ENCODE measurements at regions not wholly inside any gene's neighbourhood (a gene's known extent, or its start where the extent isn't known, plus 50 kb on each side); places are given as distances from the start of the nearest gene placed in this dataset.

DNA sequence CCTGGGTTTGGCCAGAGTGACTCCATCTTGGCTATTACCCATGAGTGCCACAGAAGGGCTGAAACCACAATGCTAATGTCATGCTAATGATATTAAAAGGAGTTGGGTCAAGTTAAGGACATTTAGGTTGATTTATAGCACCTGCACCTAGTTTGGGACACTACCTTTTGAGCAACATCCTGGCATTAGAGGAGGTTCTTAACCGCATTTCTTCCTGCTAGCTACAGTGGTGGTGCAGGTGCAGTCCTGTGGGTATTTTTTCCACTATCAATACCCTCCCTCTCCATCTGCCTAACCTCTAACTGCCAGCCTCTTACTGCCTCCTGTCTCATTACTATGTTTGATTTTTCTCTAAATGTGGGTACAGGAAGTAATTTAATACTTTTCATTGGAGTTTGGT, 1276.1 kb downstream of the FSTL5 start:
- no peak for TF ChIP-seq POLR2AphosphoS5 (IDR thresholded peaks at IDR 0.05)
- no peak for TF ChIP-seq EP300 (IDR thresholded peaks at IDR 0.05)
- TF ChIP-seq POLR2A (IDR thresholded peaks at IDR 0.05) = no peak
- 78 to 87% methylated on average over 1 of the region's 1 CpG for WGBS, 2 donors
- H3K36me3 ChIP-seq = no peaks in the 10 kb centered on the region
- H3K27ac ChIP-seq = no peak overlapping the region
- H3K4me3 ChIP-seq = no peak overlapping the region
- peaks cover 0 to 5% (median 0%) of the 10 kb centered on the region in 4 donors for H3K9me3 ChIP-seq
- ATAC-seq (ENCODE audit: low FRiP score in 2 of 2) (no peak), DNase-seq (no peak)
- no peaks in the 10 kb centered on the region for H3K27me3 ChIP-seq
- no peaks in the 10 kb centered on the region for H3K4me1 ChIP-seq

- H3K4me3 ChIP-seq = no peak overlapping the region
- WGBS, 2 donors = 74 to 75% methylated on average over 2 of the region's 2 CpGs
- H3K27me3 ChIP-seq = no peaks in the 10 kb centered on the region
- DNase-seq (no peak), ATAC-seq (ENCODE audit: low FRiP score in 2 of 2) (no peak)
- no peaks in the 10 kb centered on the region for H3K4me1 ChIP-seq
- no peaks in the 10 kb centered on the region for H3K36me3 ChIP-seq
- TF ChIP-seq CTCF (IDR thresholded peaks at IDR 0.05) (no peak), POLR2A (IDR thresholded peaks at IDR 0.05) (no peak), EP300 (IDR thresholded peaks at IDR 0.05) (no peak), POLR2AphosphoS5 (IDR thresholded peaks at IDR 0.05) (no peak)
- H3K27ac ChIP-seq = no peak overlapping the region
- no peaks in the 10 kb centered on the region for H3K9me3 ChIP-seq
Measured at GRCh38 chr4:160894128-160894527, 1269.7 kb downstream of the FSTL5 start.

GRCh38 chr4:160894809-160895208, 1269.0 kb downstream of the FSTL5 start:
- DNase-seq (no peak), ATAC-seq (ENCODE audit: low FRiP score in 2 of 2) (no peak)
- TF ChIP-seq CTCF (IDR thresholded peaks at IDR 0.05) (no peak), EP300 (IDR thresholded peaks at IDR 0.05) (no peak), POLR2A (IDR thresholded peaks at IDR 0.05) (no peak), POLR2AphosphoS5 (IDR thresholded peaks at IDR 0.05) (no peak)
- H3K9me3 ChIP-seq = no peaks in the 10 kb centered on the region
- H3K27me3 ChIP-seq = no peaks in the 10 kb centered on the region
- no peaks in the 10 kb centered on the region for H3K4me1 ChIP-seq
- no peak overlapping the region for H3K4me3 ChIP-seq
- no peak overlapping the region for H3K27ac ChIP-seq
- WGBS, 2 donors = 60 to 91% methylated on average over 3 of the region's 3 CpGs
- no peaks in the 10 kb centered on the region for H3K36me3 ChIP-seq

DNA sequence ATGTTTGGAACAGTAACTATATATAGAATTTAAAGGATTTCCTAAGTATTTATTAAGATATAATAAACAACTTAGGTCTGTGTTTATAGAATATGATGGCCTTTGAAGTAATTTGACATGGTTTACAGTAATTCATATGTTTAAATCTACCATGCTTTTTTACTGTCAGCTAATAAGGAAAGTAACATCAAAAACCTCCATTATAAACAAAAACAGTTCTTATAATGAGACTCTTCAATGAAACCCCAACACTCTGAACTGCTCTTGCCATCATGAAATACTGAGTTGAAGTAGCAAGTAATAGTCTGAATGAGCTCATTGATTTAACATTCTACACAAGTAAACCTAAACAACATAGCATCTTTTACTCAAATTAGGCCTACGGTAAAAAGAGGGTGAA, 1236.5 kb downstream of the FSTL5 start:
- ATAC-seq (ENCODE audit: low FRiP score in 2 of 2) (no peak), DNase-seq (no peak)
- TF ChIP-seq POLR2AphosphoS5 (IDR thresholded peaks at IDR 0.05) (no peak), EP300 (IDR thresholded peaks at IDR 0.05) (no peak), CTCF (IDR thresholded peaks at IDR 0.05) (no peak), POLR2A (IDR thresholded peaks at IDR 0.05) (no peak)
- H3K27ac ChIP-seq = no peak overlapping the region
- H3K4me3 ChIP-seq = no peak overlapping the region
- 58 to 65% methylated on average over 1 of the region's 1 CpG for WGBS, 2 donors
- no peaks in the 10 kb centered on the region for H3K27me3 ChIP-seq
- no peaks in the 10 kb centered on the region for H3K36me3 ChIP-seq
- H3K4me1 ChIP-seq = no peaks in the 10 kb centered on the region
- no peaks in the 10 kb centered on the region for H3K9me3 ChIP-seq

DNA sequence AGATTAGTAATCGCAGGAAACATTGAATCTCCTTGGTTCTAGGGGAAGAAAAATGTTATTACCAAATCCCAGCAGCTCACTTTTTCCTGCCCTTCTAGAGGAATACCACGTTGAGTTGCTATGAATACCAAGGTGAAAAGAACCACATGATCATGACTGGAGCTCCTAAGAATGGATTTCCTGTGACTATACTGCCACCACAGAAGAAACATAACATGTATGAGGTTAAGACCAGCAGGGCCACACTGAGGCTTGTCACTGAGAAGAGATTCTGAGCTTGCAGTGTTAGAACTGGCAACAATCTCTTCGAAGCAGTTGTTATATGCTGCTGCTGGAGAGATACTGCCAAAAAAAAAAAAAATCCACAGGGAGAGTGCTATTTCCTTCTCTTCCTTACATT, 1235.3 kb downstream of the FSTL5 start:
- Histone ChIP-seq H3K36me3 (no peaks in the 10 kb centered on the region), H3K27ac (no peak overlapping the region), H3K27me3 (no peaks in the 10 kb centered on the region), H3K9me3 (no peaks in the 10 kb centered on the region), H3K4me3 (no peak overlapping the region), H3K4me1 (no peaks in the 10 kb centered on the region)
- TF ChIP-seq POLR2A (IDR thresholded peaks at IDR 0.05) = no peak
- TF ChIP-seq CTCF (IDR thresholded peaks at IDR 0.05) = no peak
- TF ChIP-seq POLR2AphosphoS5 (IDR thresholded peaks at IDR 0.05) = no peak
- no peak for TF ChIP-seq EP300 (IDR thresholded peaks at IDR 0.05)
- DNase-seq = no peak
- 62 to 63% methylated on average over 3 of the region's 3 CpGs for WGBS, 2 donors
- no peak for ATAC-seq (ENCODE audit: low FRiP score in 2 of 2)

All from upper lobe of left lung (tissue), 6 donors.